IMR-90 (cell line): ENCODE measurements at regions not wholly inside any gene's neighbourhood (a gene's known extent, or its start where the extent isn't known, plus 50 kb on each side); places are given as distances from the start of the nearest gene placed in this dataset.
"Not testable (repeated sequence)": the region's sequence is repeated elsewhere in the genome, so short reads cannot be mapped to it uniquely, and the experiment has no call there.

Source experiments
- ATAC-seq: fragments of 200-7000 bp; cut with Tn5 transposase; 2 replicates; pipeline ENCODE4 v1.9.1; 2020; ENCODE audit warnings: low read depth, mild to moderate bottlenecking, moderate library complexity
- BruUV-seq: library from RNA; stranded (reverse); fragments of 400-500 nt; replicated peaks from 2 replicates; lab custom pipeline; 2021; lab: Mats Ljungman, UMichigan
- CTCF ChIA-PET: fragments of 300-600 bp; formaldehyde crosslinking; extraction: SDS; loops from one replicate; lab custom pipeline; 2021; ENCODE audit warnings: antibody characterized with exemption; lab: Yijun Ruan, JAX
- POLR2A ChIA-PET: fragments of 300-600 bp; sonication (Branson Sonifier 250); formaldehyde crosslinking; loops from one replicate; lab custom pipeline; 2022; ENCODE audit warnings: antibody characterized with exemption; ENCODE audit not compliant: unreplicated experiment; lab: Charles Lee
- DNase-seq: peaks from one replicate; pipeline ENCODE4 v3.0.0; 2013
- H2AFZ ChIP-seq: replicated peaks from 2 replicates; pipeline ENCODE3; 2013; ENCODE audit warnings: low read length, mild to moderate bottlenecking; ENCODE audit not compliant: poor library complexity
- H2AK5ac ChIP-seq: 2 replicates; pipeline ENCODE4 v1.6.1; 2013; ENCODE audit warnings: low read depth, low read length, inconsistent platforms
- H2AK9ac ChIP-seq: replicated peaks from 2 replicates; pipeline ENCODE3; 2013; ENCODE audit warnings: mild to moderate bottlenecking, low read depth, low read length, moderate library complexity; ENCODE audit not compliant: poor library complexity
- H2BK120ac ChIP-seq: 2 replicates; pipeline ENCODE4 v1.6.1; 2013; ENCODE audit warnings: low read depth, low read length, inconsistent platforms
- H2BK15ac ChIP-seq: 3 replicates; pipeline ENCODE4 v1.6.1; 2013; ENCODE audit warnings: low read depth, low read length, inconsistent platforms
- H2BK20ac ChIP-seq: 2 replicates; pipeline ENCODE4 v1.6.1; 2013; ENCODE audit warnings: low read depth, mild to moderate bottlenecking, inconsistent platforms, low read length, moderate library complexity
- H2BK5ac ChIP-seq: 2 replicates; pipeline ENCODE4 v1.6.1; 2013; ENCODE audit warnings: mild to moderate bottlenecking, low read depth, low read length, inconsistent platforms; ENCODE audit not compliant: poor library complexity, severe bottlenecking
- H3K14ac ChIP-seq: replicated peaks from 2 replicates; pipeline ENCODE4 v1.6.1; 2013; ENCODE audit warnings: low read depth, low read length, inconsistent platforms
- H3K18ac ChIP-seq: 2 replicates; pipeline ENCODE4 v1.6.1; 2013; ENCODE audit warnings: low read depth, low read length, control low read depth
- H3K23ac ChIP-seq: 2 replicates; pipeline ENCODE4 v1.6.1; 2013; ENCODE audit warnings: low read depth, low read length, inconsistent platforms
- H3K27ac ChIP-seq: 2 replicates; pipeline ENCODE4 v1.5.1; 2013; ENCODE audit warnings: mild to moderate bottlenecking, control low read depth, low read length; ENCODE audit not compliant: insufficient read depth
- H3K27me3 ChIP-seq: 2 replicates; pipeline ENCODE4 v1.6.1; 2013; ENCODE audit warnings: low read length; ENCODE audit not compliant: control insufficient read depth, insufficient read depth
- H3K36me3 ChIP-seq: 2 replicates; pipeline ENCODE4 v1.6.1; 2013; ENCODE audit warnings: low read length, mixed read lengths; ENCODE audit not compliant: control insufficient read depth, insufficient read depth
- H3K4ac ChIP-seq: 2 replicates; pipeline ENCODE4 v1.6.1; 2013; ENCODE audit warnings: low read depth, low read length, inconsistent platforms
- H3K4me1 ChIP-seq: 2 replicates; pipeline ENCODE4 v1.6.1; 2013; ENCODE audit warnings: low read length, mixed read lengths; ENCODE audit not compliant: control insufficient read depth, insufficient read depth
- H3K4me2 ChIP-seq: 2 replicates; pipeline ENCODE4 v1.6.1; 2013; ENCODE audit warnings: low read depth, mild to moderate bottlenecking, control low read depth, low read length, moderate library complexity
- H3K4me3 ChIP-seq: 2 replicates; pipeline ENCODE4 v1.5.1; 2013; ENCODE audit warnings: low read depth, mild to moderate bottlenecking, control low read depth, low read length, moderate library complexity; ENCODE audit not compliant: insufficient read depth
- H3K56ac ChIP-seq: 2 replicates; pipeline ENCODE4 v1.6.1; 2013; ENCODE audit warnings: low read length, inconsistent platforms; ENCODE audit not compliant: insufficient read depth; ENCODE audit errors: extremely low read depth
- H3K79me1 ChIP-seq, 2 experiments: 2 replicates each; pipeline ENCODE4 v1.6.1; 2013; ENCODE audit warnings: low read length in 2 of 2, inconsistent platforms in 1 of 2, low read depth in 1 of 2
- H3K9ac ChIP-seq: 2 replicates; pipeline ENCODE4 v1.6.1; 2013; ENCODE audit warnings: low read depth, low read length, control low read depth
- H3K9me1 ChIP-seq: 2 replicates; pipeline ENCODE4 v1.6.1; 2013; ENCODE audit warnings: low read length, inconsistent platforms; ENCODE audit not compliant: insufficient read depth
- H3K9me3 ChIP-seq: 2 replicates; pipeline ENCODE4 v1.6.1; 2013; ENCODE audit warnings: low read length; ENCODE audit not compliant: control insufficient read depth, insufficient read depth
- H4K20me1 ChIP-seq: 2 replicates; pipeline ENCODE4 v1.6.1; 2013; ENCODE audit warnings: low read length, inconsistent platforms; ENCODE audit not compliant: insufficient read depth
- H4K5ac ChIP-seq: 2 replicates; pipeline ENCODE4 v1.6.1; 2013; ENCODE audit warnings: mild to moderate bottlenecking, low read depth, low read length, control low read depth
- H4K8ac ChIP-seq, 2 experiments: 2 replicates each; pipeline ENCODE4 v1.6.1; 2013; ENCODE audit warnings: low read depth in 2 of 2, low read length in 2 of 2, control low read depth in 1 of 2, inconsistent platforms in 1 of 2
- H4K91ac ChIP-seq: 2 replicates; pipeline ENCODE4 v1.6.1; 2013; ENCODE audit warnings: low read depth, low read length, inconsistent platforms; ENCODE audit not compliant: insufficient read depth
- WGBS, 2 experiments: methylation state at CpG; one replicate each; pipeline versions ENCODE4 v1.1.5 to v1.1.7; 2013; ENCODE audit warnings: missing lambda C conversion rate in 2 of 2; ENCODE audit not compliant: insufficient read length in 1 of 2; ENCODE audit errors: extremely low coverage in 2 of 2; 5-methylcytosine and 5-hydroxymethylcytosine counted together
- dilution Hi-C: fragments of 300-500 bp; cut with HindIII; formaldehyde crosslinking; loops from one replicate; pipeline ENCODE4 v1.14.3; 2018; ENCODE audit warnings: low sequenced_read_pairs; ENCODE audit not compliant: unreplicated experiment
- in situ Hi-C: fragments of 300-500 bp; cut with MboI; formaldehyde crosslinking; loops from 3 replicates; pipeline ENCODE4 v1.14.3; 2019; ENCODE audit warnings: low sequenced_read_pairs, inconsistent platforms, mixed read lengths
- intact Hi-C: fragments of 100-400 bp; cut with micrococcal nuclease; formaldehyde crosslinking; loops from 2 replicates; pipeline ENCODE4 v1.10.0; 2022

DNA sequence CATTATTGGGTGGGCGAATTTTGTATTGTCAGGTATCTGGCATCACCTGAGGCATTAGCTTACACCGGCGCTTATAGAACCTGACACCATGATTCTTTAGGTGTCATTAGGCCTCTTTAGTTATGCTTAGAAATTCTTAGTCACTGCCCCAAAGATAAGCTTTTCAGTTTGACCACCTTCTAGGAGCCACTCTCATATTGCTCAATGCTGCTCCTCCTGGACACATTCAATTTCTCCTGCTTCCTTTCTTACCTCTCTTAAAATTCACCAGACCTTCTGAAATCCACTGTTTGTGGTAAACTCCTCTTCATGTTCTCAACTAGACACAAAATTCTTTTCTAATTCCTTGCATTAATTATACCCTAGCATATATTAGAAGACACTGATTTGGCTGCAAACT, 93.9 kb upstream of the NOX4 start:
- H3K4me3 ChIP-seq, in situ Hi-C loops, H2BK120ac ChIP-seq, H3K79me1 ChIP-seq, ATAC-seq, POLR2A ChIA-PET, intact Hi-C loops, H3K23ac ChIP-seq, H3K27ac ChIP-seq, H3K18ac ChIP-seq, DNase-seq, H3K9me1 ChIP-seq, dilution Hi-C loops, H3K4ac ChIP-seq, CTCF ChIA-PET, H3K14ac ChIP-seq, H3K56ac ChIP-seq, H4K5ac ChIP-seq, H3K4me2 ChIP-seq, H2AK5ac ChIP-seq, H4K8ac ChIP-seq, H3K9ac ChIP-seq, H4K20me1 ChIP-seq, H2AK9ac ChIP-seq, H3K9me3 ChIP-seq, H3K27me3 ChIP-seq, H3K36me3 ChIP-seq, H3K4me1 ChIP-seq, H4K91ac ChIP-seq, H2BK15ac ChIP-seq, H2BK20ac ChIP-seq, BruUV-seq, H2BK5ac ChIP-seq, H2AFZ ChIP-seq: not testable (repeated sequence)
- no CpG with 5 or more reads among the region's 3 CpGs for WGBS, 2 experiments

DNA sequence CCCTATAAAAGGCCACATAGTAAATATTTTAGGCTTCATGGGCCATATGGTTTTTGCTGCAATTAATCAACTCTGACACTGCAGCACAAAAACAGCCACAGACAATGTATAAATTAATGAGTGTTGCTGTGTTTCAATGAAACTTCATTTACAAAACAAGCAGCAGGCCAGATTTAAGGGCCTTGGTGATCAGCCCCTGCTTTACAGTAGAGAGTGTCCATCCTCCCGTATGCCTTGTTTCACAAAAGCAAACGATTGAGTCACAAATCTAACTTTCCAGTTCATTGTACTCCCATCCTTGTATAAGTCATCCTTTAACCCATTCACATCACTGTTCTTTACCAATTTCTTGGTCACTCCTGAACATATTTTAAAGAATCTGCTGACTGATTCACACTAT, 94.3 kb upstream of the NOX4 start:
- ATAC-seq: not testable (repeated sequence)

More for the DNA sequence above, 94.3 kb upstream of the NOX4 start:
- H2BK5ac ChIP-seq, H3K9me3 ChIP-seq, H3K9ac ChIP-seq, H3K56ac ChIP-seq, H3K14ac ChIP-seq, H2AK5ac ChIP-seq, BruUV-seq, H2BK20ac ChIP-seq, in situ Hi-C loops, H3K27me3 ChIP-seq, H4K8ac ChIP-seq, H3K27ac ChIP-seq, dilution Hi-C loops, H4K91ac ChIP-seq, H2AFZ ChIP-seq, H2AK9ac ChIP-seq, H3K23ac ChIP-seq, H3K18ac ChIP-seq, H3K36me3 ChIP-seq, H3K4me1 ChIP-seq, H3K9me1 ChIP-seq, H4K5ac ChIP-seq, H3K4ac ChIP-seq, H2BK120ac ChIP-seq, DNase-seq, intact Hi-C loops, H4K20me1 ChIP-seq, CTCF ChIA-PET, H3K4me2 ChIP-seq, H2BK15ac ChIP-seq, H3K79me1 ChIP-seq, POLR2A ChIA-PET, H3K4me3 ChIP-seq: not testable (repeated sequence)
- no CpG with 5 or more reads among the region's 2 CpGs for WGBS, 2 experiments
